Transverse colon (tissue), 4 donors: ENCODE measurements at regions not wholly inside any gene's neighbourhood (a gene's known extent, or its start where the extent isn't known, plus 50 kb on each side); places are given as distances from the start of the nearest gene placed in this dataset.

Experiments
- EP300 ChIP-seq: sonication (generic); formaldehyde crosslinking; IDR thresholded peaks from one replicate; pipeline ENCODE4 v1.6.1; 2017; ENCODE audit warnings: antibody characterized with exemption, low read depth
- POLR2A ChIP-seq: fragments of 450-650 bp; IDR thresholded peaks from one replicate; pipeline ENCODE4 v1.6.1; 2016; ENCODE audit warnings: antibody characterized with exemption, mild to moderate bottlenecking, moderate library complexity
- POLR2AphosphoS5 ChIP-seq, 3 donors: sonication (generic); formaldehyde crosslinking; IDR thresholded peaks; one replicate each; pipeline ENCODE4 v1.6.1; 2016; ENCODE audit warnings: antibody characterized with exemption in 3 of 3
- TF ChIP-seq, protein P1 (sequence below), 5 experiments: fragments of 200-600 bp in 3 of 5; fragments of 450-650 bp in 2 of 5; sonication (generic) in 3 of 5; IDR thresholded peaks; 1 replicate in 2 of 5; 2 replicates in 3 of 5; pipeline ENCODE4 v1.5.1; 2016 to 2017; ENCODE audit warnings: antibody characterized with exemption in 5 of 5, inconsistent platforms in 3 of 5, mild to moderate bottlenecking in 2 of 5, moderate library complexity in 1 of 5

DNA sequence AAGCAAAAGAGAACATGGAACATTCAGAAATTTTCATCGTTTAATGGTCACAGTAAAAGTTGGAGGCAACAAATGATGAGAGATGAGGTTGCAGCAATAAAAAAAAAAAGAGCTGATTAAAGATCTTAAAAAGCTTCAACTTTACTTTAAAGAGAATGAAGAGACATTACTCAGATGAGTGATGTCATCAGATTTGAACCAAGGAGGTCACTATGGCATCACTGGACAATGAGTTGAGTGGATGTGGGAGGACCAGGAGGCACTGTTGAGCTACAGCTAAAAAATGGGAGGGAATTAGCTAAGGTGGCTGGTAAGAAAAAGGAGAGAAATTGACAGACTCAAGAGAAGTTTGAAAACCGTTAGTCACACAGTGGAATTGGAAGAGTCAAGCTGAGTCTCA is 138.4 kb downstream of the SST start:
- TF ChIP-seq POLR2AphosphoS5 (IDR thresholded peaks at IDR 0.05) (no peak), POLR2A (no peak), EP300 (no peak)
- TF ChIP-seq, protein P1, sequence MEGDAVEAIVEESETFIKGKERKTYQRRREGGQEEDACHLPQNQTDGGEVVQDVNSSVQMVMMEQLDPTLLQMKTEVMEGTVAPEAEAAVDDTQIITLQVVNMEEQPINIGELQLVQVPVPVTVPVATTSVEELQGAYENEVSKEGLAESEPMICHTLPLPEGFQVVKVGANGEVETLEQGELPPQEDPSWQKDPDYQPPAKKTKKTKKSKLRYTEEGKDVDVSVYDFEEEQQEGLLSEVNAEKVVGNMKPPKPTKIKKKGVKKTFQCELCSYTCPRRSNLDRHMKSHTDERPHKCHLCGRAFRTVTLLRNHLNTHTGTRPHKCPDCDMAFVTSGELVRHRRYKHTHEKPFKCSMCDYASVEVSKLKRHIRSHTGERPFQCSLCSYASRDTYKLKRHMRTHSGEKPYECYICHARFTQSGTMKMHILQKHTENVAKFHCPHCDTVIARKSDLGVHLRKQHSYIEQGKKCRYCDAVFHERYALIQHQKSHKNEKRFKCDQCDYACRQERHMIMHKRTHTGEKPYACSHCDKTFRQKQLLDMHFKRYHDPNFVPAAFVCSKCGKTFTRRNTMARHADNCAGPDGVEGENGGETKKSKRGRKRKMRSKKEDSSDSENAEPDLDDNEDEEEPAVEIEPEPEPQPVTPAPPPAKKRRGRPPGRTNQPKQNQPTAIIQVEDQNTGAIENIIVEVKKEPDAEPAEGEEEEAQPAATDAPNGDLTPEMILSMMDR (IDR thresholded peaks at IDR 0.05): no peak
